Kidney epithelial cell (primary cell): ENCODE measurements at regions not wholly inside any gene's neighbourhood (a gene's known extent, or its start where the extent isn't known, plus 50 kb on each side); places are given as distances from the start of the nearest gene placed in this dataset.

Source experiments
- DNase-seq: peaks from one replicate; pipeline ENCODE4 v3.0.0-alpha.2; 2010; ENCODE audit warnings: low read depth
- H3K27me3 ChIP-seq: 2 replicates; pipeline ENCODE4 v1.6.0; 2011; ENCODE audit warnings: low read length; ENCODE audit not compliant: control insufficient read depth, insufficient read depth
- H3K36me3 ChIP-seq: 2 replicates; pipeline ENCODE4 v1.5.1; 2011; ENCODE audit warnings: low read length; ENCODE audit not compliant: control insufficient read depth, insufficient read depth
- H3K4me3 ChIP-seq: 2 replicates; pipeline ENCODE4 v1.5.1; 2011; ENCODE audit warnings: low read depth, mild to moderate bottlenecking, control low read depth, low read length
- TF ChIP-seq, protein P1 (sequence below): IDR thresholded peaks from 2 replicates; pipeline ENCODE4 v1.5.1; 2011; ENCODE audit warnings: mild to moderate bottlenecking, moderate library complexity, low read length, control low read depth, inconsistent platforms; ENCODE audit not compliant: insufficient read depth, poor library complexity, severe bottlenecking

DNA sequence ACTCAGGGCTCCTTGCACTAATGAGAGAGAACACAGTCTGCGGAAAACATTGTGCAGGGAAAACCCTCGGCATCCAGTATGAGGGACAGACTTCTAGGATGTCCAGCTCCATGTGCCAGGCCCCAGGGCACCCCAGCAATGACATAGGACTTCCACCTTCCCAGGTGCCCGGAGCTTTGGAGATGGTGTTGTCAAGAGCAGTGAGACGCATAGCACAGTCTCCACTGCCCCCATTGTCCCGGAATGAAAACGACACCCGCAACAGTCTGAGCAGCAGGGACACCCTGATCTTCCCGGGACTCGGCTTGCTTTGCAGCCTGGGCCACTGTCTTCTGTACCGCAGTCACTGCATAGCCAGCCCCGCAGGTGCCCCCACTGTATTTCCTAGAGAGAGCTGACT, 339.2 kb upstream of the ADARB2 start:
- Histone ChIP-seq H3K4me3 (no peak overlapping the region), H3K36me3 (no peaks in the 10 kb centered on the region), H3K27me3 (no peaks in the 10 kb centered on the region)
- DNase-seq: no peak
- TF ChIP-seq, protein P1, sequence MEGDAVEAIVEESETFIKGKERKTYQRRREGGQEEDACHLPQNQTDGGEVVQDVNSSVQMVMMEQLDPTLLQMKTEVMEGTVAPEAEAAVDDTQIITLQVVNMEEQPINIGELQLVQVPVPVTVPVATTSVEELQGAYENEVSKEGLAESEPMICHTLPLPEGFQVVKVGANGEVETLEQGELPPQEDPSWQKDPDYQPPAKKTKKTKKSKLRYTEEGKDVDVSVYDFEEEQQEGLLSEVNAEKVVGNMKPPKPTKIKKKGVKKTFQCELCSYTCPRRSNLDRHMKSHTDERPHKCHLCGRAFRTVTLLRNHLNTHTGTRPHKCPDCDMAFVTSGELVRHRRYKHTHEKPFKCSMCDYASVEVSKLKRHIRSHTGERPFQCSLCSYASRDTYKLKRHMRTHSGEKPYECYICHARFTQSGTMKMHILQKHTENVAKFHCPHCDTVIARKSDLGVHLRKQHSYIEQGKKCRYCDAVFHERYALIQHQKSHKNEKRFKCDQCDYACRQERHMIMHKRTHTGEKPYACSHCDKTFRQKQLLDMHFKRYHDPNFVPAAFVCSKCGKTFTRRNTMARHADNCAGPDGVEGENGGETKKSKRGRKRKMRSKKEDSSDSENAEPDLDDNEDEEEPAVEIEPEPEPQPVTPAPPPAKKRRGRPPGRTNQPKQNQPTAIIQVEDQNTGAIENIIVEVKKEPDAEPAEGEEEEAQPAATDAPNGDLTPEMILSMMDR: no peak

DNA sequence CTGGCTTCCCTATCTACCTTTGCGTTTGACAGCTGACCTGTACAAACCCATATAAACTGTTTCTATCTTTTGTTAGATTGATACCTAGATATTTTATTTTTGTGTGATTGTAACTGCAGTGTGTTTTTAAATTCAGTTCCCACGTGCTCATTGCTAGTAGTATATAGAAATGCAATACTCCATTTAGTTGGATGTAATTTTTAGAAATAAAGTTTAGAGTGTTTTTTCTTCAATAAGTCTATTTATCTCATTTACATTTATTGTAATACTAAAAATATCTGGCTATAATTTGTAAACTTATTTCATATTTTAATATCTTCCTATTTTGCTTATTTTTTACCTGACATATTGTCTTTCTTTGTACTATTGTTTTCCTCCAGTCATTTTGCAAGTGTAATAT, 329.7 kb upstream of the ADARB2 start:
- no peak for DNase-seq
- no peak overlapping the region for H3K4me3 ChIP-seq
- no peaks in the 10 kb centered on the region for H3K36me3 ChIP-seq

DNA sequence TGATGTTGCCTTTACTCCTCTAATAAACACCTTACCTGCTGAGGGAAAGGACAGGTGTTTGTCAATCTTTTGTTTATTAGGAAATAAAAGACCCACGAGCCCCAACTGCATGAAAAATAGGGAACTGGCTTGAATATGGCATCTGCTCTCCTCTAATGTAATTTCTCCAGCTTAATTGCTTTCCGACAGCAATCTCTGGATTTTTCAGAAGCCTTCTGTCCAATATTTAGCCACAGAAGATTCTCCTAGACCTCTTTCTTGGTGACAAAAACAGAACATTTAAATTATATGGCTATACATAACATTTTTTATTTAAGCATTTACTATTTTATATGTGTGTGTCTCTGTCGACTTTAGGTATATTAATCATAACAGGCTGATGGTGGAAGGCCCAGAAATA, 317.4 kb upstream of the ADARB2 start:
- no peak for DNase-seq

More for the DNA sequence above, 329.7 kb upstream of the ADARB2 start:
- no peaks in the 10 kb centered on the region for H3K27me3 ChIP-seq
- TF ChIP-seq, protein P1: no peak

DNA sequence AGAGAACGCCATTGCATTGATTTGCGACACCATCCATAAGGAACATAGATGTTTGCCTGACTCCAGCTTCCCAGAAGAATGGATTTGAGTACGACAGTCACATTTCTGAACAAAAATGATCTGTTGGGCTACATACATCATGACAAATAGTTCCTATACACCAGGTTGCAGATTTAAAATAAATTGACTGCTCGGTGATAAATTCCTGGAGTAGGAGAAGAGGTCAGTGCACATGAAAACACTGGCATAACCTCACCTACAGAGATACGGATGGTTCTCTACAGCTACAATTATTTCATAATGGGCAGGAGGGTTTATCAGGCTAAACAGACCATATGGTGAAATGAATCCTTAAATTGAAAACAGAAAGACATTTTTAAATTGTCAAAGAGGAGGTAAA, 316.5 kb upstream of the ADARB2 start:
- no peak for DNase-seq
- H3K4me3 ChIP-seq: no peak overlapping the region
- no peaks in the 10 kb centered on the region for H3K36me3 ChIP-seq
- no peaks in the 10 kb centered on the region for H3K27me3 ChIP-seq
- TF ChIP-seq, protein P1: no peak

More for the DNA sequence above, 317.4 kb upstream of the ADARB2 start:
- H3K27me3 ChIP-seq: no peaks in the 10 kb centered on the region
- TF ChIP-seq, protein P1: no peak
- H3K4me3 ChIP-seq: no peak overlapping the region
- H3K36me3 ChIP-seq: no peaks in the 10 kb centered on the region

DNA sequence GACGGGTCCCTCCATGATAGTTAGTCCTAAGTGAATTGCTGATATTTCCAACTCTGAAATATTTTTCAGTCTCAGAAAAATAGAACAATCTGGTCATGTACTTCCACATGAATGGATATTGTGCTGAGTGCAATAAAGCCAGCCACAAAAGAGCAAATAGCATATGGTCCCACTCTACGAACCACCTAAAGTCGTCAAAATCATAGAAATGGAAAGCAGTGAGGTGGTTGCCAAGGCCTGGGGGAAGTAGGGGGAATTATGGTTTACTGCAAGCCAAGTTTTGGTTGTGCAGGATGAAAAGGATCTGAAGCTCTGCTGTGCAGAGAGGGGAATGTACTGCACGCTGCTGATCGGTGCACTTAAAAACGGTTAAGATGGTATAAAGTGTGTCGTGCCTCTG, 313.8 kb upstream of the ADARB2 start:
- TF ChIP-seq, protein P1: no peak
- no peak for DNase-seq
- H3K4me3 ChIP-seq: no peak overlapping the region

DNA sequence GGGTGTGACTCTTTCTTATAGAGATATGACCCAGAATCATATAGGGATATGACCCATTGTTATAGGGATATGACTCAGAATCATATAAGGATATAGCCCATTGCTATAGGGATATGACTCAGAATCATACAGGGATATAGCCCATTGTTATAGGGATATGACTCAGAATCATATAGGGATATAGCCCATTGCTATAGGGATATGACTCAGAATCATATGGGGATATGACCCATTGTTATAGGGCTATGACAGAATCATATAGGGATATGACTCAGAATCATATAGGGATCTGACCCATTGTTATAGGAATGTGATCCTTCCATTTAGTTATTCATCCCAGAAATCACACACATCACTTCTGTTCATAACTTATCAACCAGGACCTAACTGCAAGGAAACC, 312.2 kb upstream of the ADARB2 start:
- no peak for DNase-seq
- H3K4me3 ChIP-seq: no peak overlapping the region
- TF ChIP-seq, protein P1: no peak
- no peaks in the 10 kb centered on the region for H3K36me3 ChIP-seq
- no peaks in the 10 kb centered on the region for H3K27me3 ChIP-seq

More for the DNA sequence above, 313.8 kb upstream of the ADARB2 start:
- Histone ChIP-seq H3K27me3 (no peaks in the 10 kb centered on the region), H3K36me3 (no peaks in the 10 kb centered on the region)
